ENCODE measurements at regions not wholly inside any gene's neighbourhood (a gene's known extent, or its start where the extent isn't known, plus 50 kb on each side); places are given as distances from the start of the nearest gene placed in this dataset.

DNA sequence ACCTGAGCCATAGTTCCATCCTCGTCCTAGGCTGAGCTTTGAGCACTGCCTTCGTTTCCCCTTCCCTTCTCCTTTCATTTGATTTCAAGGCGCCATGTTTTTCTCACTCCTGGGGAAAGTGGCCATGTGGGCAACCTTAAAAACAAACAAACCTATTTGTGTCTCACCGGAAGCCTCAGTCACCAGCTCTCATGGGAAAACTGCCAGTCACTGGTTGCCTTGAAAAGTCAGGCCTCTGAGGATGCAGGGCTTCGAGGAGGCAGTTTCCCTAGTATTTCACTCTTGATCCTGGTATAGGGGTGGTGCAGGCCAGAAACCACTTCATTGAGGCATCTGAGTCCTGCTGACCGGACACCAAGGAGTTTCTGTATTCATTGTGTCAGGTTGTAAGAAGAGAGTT is 59.2 kb upstream of the TRIB2 start:
- H3K36me3 ChIP-seq, result no peaks in the 10 kb centered on the region
- DNase-seq, result no peak
- no peak overlapping the region for H3K27ac ChIP-seq
- TF ChIP-seq CTCF (IDR thresholded peaks at IDR 0.05), result no peak
- H3K9ac ChIP-seq (ENCODE audit: low read depth in 2 of 2, low read length in 2 of 2), result no peak overlapping the region
- no peaks in the 10 kb centered on the region for H3K4me1 ChIP-seq
- no peak overlapping the region for H3K4me3 ChIP-seq
- intact Hi-C loops (cut with DNase I), result no loop called here
- H3K27me3 ChIP-seq, result no peaks in the 10 kb centered on the region
- no peaks in the 10 kb centered on the region for H3K9me3 ChIP-seq

DNA sequence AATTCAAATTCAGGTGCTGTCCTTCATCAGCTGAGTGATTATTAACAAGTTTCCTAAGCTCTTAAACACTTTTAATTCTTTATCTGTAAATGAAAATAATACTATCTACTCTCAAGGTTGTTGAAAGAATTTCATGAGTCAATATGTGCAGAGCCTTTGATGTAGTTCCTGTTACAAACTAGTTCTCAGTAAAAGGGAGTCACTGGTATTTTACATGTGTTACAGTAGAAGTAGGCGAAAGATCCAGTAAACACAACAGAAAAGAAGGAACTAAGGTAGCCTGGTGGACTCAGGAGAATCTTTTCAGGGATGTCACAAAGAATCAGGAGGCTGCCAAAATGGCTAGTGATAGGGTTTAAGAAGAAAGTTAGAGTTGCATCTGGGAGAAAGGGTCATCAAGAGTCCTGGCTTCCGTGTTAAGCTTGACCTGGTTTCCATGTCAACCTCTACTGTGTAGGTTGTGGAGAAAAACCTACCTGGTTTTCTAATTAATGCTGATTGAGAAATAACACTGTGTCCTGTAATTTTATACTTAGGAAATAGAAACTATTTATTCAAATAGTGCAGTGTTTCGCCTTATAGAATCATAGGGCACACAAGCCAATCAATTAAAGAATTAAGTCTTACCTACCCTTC is 58.3 kb upstream of the TRIB2 start:
- TF ChIP-seq CTCF (IDR thresholded peaks at IDR 0.05), result no peak
- Histone ChIP-seq H3K27ac (no peak overlapping the region), H3K36me3 (no peaks in the 10 kb centered on the region), H3K9ac (ENCODE audit: low read depth in 2 of 2, low read length in 2 of 2) (no peak overlapping the region), H3K4me1 (no peaks in the 10 kb centered on the region), H3K27me3 (no peaks in the 10 kb centered on the region), H3K4me3 (no peak overlapping the region), H3K9me3 (no peaks in the 10 kb centered on the region)
- intact Hi-C loops (cut with DNase I), result no loop called here
- DNase-seq, result no peak

GRCh38 chr2:12661489-12661888 is 55.2 kb upstream of the TRIB2 start:
- Histone ChIP-seq H3K9ac (ENCODE audit: low read depth in 2 of 2, low read length in 2 of 2) (no peak overlapping the region), H3K27me3 (no peaks in the 10 kb centered on the region), H3K9me3 (no peaks in the 10 kb centered on the region), H3K4me3 (no peak overlapping the region), H3K36me3 (no peaks in the 10 kb centered on the region), H3K4me1 (no peaks in the 10 kb centered on the region), H3K27ac (no peak overlapping the region)
- intact Hi-C loops (cut with DNase I), result no loop called here
- no peak for TF ChIP-seq CTCF (IDR thresholded peaks at IDR 0.05)
- DNase-seq, result no peak

- DNase-seq, result no peak
- H3K27me3 ChIP-seq, result no peaks in the 10 kb centered on the region
- no peaks in the 10 kb centered on the region for H3K9me3 ChIP-seq
- intact Hi-C loops (cut with DNase I), result no loop called here
- no peaks in the 10 kb centered on the region for H3K36me3 ChIP-seq
- no peaks in the 10 kb centered on the region for H3K4me1 ChIP-seq
- H3K9ac ChIP-seq (ENCODE audit: low read depth in 2 of 2, low read length in 2 of 2), result no peak overlapping the region
- H3K27ac ChIP-seq, result no peak overlapping the region
- H3K4me3 ChIP-seq, result no peak overlapping the region
- TF ChIP-seq CTCF (IDR thresholded peaks at IDR 0.05), result no peak
These were observed 53.3 kb upstream of the TRIB2 start for GRCh38 chr2:12663306-12664037.

- H3K27ac ChIP-seq, result no peak overlapping the region
- no peaks in the 10 kb centered on the region for H3K27me3 ChIP-seq
- no peak overlapping the region for H3K4me3 ChIP-seq
- no peak for DNase-seq
- H3K9ac ChIP-seq (ENCODE audit: low read depth in 2 of 2, low read length in 2 of 2), result no peak overlapping the region
- no peak for TF ChIP-seq CTCF (IDR thresholded peaks at IDR 0.05)
- H3K9me3 ChIP-seq, result no peaks in the 10 kb centered on the region
- no peaks in the 10 kb centered on the region for H3K36me3 ChIP-seq
- intact Hi-C loops (cut with DNase I), result no loop called here
- no peaks in the 10 kb centered on the region for H3K4me1 ChIP-seq
These were observed 51.4 kb upstream of the TRIB2 start for GRCh38 chr2:12665334-12665733.

All from colonic mucosa (tissue), 4 donors.